GM19372 (cell line): ENCODE measurements at regions not wholly inside any gene's neighbourhood (a gene's known extent, or its start where the extent isn't known, plus 50 kb on each side); places are given as distances from the start of the nearest gene placed in this dataset.
"Not testable (repeated sequence)": the region's sequence is repeated elsewhere in the genome, so short reads cannot be mapped to it uniquely, and the experiment has no call there.

ENCODE experiments used
- ATAC-seq: cut with Tn5 transposase; IDR thresholded peaks from one replicate; pipeline ENCODE4 v1.9.1; 2021; ENCODE audit warnings: mild to moderate bottlenecking, low read depth, moderate library complexity; ENCODE audit not compliant: unreplicated experiment

DNA sequence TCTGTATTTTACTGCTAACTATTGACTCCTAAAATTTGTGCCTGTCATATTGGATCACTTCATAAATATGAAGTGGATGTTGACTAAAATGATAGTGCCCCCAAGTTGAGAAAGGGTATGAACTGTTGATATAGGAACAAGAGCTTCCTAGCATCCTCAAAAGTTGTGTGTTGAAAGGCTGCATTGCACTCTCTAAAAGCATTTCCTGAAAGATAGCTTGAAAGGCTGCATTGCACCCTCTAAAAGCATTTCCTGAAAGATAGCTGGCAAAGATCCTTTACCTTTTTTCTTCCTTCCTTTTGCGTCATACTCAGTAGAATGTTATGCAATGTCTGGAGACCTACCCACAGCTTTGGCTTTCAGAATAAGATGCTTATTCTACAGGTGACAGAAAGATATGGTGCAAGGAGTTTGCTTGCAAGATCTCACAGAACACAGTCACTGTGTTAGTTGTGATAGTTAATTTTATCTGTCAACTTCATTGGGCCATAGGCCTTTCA is 274.6 kb upstream of the GALNTL6 start:
- no peak for ATAC-seq

DNA sequence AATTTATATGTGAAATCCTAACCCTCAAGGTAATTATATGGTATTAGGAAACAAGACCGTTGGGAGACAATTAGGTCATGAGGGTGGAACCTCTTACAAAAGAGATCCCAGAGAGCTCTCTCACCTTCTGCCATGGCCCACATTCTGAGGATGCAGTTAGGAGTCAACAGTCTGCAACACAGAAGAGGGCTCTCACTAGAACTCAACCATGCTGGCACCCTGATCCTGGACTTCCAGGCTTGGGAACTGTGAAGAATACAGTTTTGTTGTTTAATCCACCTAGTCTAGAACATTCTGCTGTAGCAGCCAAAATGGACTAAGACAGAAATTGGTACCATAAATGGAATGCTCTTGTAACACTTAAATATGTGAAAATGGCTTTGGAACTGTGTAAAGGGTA is 278.8 kb upstream of the GALNTL6 start:
- ATAC-seq: no peak

DNA sequence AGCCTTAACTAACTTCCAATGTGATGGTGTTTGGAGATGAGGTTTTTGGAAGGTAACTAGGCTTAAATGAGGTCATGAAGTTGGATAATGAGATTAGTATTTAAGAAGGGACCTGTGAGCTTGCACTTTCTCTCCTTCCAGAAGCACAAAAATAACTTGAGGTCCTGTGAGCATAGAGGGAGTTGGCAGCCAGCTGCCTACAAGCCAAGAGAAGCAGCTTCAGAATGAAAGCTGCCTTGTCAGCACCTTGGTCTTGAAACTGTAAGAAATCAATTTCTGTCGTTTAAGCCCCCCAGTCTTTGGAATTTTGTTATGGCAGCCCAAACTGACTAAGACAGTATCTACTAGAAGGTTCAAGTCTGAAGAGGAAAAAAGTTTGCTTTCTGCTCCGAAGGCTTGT is 280.2 kb upstream of the GALNTL6 start:
- ATAC-seq: no peak

DNA sequence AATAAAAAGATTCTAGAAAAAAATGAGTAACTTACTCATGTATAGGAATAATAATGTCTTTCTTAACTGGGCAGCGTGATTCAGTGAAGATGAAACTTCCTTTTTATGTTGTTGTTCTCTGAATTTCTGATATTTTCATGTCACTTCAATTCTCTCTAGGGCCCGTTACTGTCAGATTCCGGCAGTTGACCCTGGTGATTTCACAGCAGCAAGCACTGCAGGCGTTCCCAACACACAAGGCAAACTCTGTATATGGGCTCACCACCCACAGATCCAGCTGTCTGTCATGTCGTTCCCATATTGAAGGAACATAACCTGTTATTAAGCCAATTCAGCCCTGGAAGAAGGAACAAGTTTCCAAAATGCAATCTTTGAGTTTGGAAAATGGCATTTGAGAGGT is 288.3 kb upstream of the GALNTL6 start:
- no peak for ATAC-seq

DNA sequence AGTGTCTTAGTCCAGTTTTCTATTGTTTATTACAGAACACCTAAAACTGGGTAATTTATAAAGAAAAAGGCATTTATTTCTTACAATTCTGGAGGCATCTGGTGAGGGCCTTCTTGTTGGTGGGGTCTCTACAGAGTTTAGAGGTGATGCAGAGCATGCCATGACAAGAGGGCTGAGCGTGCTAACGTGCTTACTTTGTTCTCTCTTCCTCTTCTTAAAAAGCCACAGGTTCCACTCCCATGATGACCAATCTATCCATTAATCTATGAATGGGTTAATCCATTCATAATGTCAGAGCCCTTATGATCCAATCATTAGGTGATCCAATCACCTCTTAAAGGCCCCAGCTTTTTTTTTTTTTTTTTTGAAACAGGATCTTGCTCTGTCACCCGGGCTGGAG is 291.5 kb upstream of the GALNTL6 start:
- ATAC-seq: no peak

DNA sequence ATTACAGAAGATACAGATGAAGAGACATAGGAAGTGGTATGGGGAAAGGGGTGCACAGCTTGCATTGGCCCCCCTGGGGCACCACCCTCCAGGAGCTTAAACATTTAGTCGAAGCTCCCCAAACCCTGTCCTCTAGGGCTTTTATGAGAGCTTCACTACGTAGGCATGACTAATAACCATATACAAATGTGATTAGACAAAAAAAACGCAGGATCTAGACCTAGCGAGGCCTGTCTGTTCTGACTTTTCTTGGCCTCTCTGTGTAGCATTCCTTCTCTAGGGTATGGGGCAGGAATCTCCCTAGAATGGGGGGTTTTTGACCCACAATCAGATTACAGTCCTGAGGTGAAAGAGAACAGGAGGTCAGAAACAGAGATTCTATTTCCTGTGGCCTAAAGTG is 293.7 kb upstream of the GALNTL6 start:
- ATAC-seq: no peak

DNA sequence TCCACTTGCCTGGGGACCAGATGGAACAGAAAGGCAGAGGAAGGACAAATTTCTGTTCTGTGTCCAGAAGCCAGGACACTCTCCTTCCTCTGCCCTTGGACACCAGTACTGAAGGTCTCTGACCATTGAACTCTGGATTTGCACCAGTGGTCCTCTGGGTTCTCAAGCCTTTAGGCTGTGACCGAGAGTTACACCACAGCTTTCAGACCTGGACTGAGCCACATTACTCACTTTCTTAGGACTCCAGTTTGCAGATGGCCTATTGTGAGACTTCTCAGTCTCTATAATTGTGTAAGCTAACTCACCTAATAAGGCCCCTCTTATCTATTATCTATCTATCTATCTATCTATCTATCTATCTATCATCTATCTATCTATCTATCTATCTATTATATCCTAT is 295.3 kb upstream of the GALNTL6 start:
- no peak for ATAC-seq

DNA sequence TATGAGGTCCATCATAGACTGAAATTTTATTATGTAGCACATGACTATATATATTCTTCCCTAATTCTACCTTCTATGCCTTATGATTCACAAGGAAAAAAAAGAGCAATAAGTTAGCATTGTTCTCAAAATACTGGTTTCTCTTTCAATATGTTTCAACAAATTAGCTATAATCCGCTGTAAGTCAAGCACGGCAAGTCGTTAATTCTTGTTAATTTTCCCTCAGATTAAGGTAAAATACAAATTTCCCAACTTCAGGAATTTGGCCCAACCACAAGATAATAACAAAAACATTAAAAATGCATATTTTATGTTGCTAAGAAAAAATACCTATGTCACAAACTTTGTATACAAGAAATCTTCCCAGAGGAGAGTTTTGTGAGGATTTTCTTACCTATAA is 296.5 kb upstream of the GALNTL6 start:
- ATAC-seq: no peak

DNA sequence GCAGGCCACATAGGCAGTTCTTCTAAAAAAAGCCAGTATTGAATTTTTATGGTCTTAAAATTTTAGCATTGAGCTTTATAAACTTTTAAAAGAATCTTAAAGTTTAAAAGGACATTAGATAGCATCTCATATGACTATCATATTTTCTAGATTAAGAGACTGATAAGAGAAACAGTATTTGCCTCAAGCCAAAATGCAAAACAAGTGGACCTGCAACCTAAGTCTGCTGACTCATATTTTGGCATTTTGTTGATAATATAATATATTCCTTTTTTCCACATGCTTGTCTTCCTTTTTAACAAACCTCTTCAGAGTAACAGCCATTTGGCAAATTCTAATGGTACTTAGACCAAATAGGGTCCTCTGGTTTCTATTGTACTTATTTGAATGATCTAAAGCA is 328.5 kb upstream of the GALNTL6 start:
- ATAC-seq: no peak

DNA sequence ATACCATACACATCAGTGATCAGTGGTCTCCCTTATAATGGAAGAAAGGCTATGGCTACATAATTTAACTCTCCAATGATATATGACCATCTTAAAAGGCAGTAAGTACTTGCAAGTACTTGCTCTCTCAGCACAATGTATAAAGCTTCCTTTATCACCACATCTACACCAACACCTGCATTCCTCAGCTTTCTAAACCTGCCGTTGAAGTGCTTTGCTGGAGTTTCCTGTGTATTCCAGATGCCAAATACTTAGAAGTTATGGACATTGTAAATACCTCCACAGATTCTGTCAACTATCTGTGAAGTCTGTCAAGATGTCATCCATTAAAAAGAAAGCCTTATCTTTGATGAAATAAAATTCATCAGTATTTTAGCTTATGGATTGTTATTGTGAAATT is 335.0 kb upstream of the GALNTL6 start:
- ATAC-seq: no peak

DNA sequence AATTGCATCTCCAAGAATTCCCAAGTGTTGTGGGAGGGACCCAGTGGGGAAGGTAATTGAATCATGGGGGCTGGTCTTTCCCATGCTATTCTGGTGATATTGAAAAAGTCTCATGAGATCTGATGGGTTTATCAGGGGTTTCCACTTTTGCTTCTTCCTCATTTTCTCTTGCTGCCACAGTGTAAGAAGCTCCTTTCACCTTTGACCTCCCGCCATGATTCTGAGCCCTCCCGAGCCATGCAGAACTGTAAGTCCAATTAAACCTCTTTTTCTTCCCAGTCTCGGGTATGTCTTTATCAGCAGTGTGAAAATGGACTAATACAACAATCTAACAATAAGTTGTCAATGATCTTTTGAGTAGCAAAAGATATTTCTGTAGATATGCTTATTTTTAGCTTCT is 338.1 kb upstream of the GALNTL6 start:
- not testable (repeated sequence) for ATAC-seq

DNA sequence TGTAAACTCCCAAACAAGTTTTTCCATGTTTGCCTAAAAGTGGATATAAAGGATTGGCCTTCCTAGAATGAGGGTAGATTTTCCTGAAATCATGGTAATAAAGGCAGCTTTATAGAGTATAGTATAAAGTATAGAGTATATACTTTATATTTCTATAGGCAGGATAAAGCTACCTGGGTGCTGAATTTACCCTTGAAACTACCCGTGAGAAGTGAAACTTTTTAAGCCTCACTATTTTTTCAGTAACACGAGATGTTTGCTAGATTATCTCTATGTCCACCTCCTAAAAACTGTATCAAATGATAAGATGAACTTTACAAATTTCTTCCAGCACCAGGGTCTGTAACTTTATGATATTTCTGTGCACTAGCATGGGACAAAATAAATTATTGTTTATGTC is 340.0 kb upstream of the GALNTL6 start:
- ATAC-seq: no peak

DNA sequence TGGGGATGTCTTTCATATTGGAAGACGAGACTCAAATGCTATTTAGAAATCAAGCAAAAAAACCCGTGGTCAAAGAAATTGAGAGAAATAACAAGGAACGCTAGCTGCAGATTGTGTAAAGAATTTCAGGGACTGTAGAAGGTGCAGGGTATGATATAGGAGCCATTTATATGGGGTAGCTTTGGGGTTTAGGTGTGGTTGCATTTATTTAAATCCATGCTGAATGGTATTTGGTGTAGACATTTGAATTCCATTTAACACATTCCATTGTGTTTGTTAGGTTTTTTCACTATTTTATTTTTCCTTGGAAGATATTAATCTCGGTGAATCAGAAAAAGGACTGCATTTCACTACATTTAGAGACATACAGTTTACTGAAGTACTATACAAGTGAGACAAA is 341.0 kb upstream of the GALNTL6 start:
- no peak for ATAC-seq

DNA sequence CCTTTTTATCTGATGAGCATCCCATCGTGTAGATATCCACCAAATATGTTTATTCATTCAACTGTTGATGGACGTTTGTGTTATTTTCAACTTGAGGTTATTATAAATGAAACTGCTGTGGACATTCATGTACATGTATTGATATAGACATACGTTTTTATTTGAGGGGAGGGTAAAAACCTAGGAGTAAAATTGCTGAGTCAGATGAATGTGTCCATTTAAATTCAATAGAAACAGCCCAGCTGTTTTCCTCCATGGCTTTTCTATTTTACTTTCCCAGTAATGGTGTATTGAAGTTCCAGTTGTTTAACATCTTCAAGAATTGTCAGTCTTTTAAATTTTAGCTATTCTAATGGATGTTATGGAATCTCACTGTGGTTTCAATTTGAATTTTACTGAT is 348.7 kb upstream of the GALNTL6 start:
- ATAC-seq: no peak

DNA sequence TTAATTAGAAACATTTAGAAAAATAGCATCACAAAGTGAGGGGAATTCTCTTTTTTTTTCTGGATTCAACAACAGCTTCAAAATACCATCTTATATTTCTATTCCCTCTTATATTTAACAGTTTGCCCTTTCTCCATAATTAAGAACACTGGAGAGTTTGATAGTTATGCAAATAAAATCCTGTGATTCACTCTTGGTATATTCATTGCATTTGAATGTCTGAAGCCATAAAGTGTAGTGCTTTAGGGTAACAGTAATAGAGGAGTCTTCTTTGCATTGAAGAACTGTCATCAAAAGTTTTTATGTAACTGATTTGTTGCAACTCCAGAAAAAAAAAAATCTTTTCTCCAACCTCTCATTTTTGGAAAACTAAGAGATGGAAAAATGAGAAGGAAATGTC is 352.0 kb upstream of the GALNTL6 start:
- ATAC-seq: no peak

DNA sequence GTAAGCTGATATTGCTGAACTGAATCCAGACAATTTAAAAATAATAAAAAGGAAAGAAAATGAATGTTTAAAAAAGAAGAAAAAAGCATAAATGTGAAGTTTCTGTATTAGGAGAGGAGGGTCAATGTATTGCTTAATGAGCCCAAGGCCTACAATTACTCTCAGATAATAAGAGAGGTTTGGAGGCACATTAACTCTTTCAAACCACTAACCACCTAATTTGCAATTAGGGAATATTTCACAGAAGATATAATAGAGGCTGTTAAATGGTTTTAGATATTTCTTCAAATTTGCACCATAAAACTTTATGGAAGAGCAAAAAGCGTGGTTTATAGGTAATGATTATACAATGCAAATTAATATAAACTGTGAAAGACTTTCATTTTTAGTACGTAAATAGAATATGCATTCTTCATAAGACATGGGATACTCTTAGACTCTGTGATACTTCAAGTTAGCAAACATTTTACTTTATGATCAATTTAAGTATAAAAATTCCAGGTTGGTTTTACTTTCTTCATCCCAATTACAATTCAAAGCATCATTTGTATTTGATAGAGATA is 364.2 kb upstream of the GALNTL6 start:
- no peak for ATAC-seq

DNA sequence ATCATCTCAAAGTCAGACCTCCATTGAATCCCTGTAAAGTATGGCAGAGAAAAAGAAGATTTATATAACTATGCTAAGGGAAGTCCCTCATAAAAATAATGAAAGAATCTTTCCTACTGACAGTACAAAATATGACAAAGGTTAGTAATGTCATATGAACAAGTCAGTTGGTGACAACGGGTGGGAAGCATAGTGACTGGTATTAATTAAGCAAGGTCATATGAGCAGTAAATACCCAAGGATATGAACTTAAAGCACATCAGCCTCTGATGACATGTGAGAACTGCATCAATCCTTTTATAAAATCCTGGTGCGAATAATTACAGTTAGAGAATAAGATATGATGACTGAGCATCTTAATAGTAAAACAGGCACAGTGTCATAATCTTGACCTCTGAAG is 364.8 kb upstream of the GALNTL6 start:
- ATAC-seq: no peak

DNA sequence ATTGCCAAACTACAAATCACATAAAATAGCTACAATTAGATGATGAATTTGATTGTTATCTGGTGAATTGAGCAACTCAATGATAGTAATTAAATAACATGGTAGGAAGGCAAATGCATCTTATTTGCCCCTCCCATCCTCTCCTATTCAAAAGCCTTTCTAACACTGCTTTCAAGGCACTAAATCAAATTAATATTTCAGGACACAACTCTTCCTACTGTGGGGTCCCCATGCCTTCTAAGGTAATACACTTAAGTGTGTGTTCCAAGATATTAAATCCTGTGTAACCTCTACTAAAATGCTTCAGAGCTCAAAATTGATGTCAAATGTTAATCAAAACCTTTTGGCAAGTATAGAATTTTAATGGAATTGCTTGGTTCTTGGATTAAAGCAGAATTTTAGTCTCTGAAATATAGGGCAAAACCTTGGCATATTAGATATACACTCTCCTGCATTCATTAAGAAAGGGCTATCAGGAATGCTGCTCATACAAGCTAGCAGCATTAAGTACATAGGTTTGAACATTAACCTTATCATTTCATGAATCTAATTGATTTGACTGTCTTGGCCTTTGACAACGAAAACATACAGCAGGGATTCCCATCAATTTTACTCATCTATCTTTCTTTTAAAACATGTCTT is 371.8 kb upstream of the GALNTL6 start:
- no peak for ATAC-seq

DNA sequence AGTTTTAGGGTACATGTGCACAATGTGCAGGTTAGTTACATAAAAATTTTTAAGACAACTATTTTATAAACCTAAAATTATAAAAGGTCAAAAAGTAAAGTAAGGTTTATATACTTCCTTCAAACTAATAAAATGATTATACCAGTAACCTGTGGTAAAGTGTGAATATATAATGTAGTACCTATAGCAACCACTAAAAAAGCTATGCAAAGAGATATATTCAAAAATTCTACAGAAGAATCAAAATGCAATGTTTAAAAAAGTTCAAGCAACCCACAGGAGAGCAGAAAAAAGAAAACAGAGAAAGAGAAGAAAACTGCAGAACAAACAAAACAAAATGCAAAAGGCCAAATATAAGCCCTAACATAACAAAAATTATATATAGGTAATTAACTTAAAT is 379.5 kb upstream of the GALNTL6 start:
- no peak for ATAC-seq

DNA sequence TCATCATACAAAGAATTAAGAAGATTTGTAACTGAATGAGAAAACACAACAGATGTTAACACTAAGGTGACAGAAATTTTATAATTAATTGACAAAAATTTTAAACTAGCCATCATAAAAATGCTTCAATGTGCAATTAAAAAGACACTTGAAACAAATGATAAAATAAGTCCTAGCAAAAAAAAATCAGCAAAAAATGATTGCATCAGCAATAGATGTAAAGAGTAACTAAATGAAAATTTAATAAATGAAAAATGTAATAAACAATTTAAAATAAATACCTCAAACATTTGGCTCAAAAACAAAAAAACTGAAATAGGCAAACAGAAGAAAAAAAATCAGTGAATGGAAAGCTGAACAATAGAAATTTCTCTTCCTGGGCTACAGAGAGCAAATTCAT is 380.7 kb upstream of the GALNTL6 start:
- ATAC-seq: no peak

DNA sequence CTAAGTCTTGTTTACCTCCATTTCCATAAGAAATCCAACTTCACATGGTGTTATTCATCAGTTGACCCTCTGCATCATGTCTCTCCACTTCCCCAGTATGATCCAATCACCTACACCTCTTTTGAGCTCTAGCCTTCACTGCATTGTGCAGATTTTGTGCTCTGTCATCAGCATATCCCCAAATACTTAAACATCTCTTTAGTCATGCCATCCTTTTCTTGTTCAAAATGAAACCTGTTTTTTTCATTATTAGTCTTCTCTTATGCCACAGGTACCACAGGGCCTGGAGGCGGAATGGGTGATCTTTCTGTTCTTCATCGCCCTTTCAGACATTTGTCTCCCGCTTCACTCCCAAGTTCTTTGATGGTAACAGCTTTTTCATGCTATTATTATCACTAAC is 382.7 kb upstream of the GALNTL6 start:
- ATAC-seq: no peak

DNA sequence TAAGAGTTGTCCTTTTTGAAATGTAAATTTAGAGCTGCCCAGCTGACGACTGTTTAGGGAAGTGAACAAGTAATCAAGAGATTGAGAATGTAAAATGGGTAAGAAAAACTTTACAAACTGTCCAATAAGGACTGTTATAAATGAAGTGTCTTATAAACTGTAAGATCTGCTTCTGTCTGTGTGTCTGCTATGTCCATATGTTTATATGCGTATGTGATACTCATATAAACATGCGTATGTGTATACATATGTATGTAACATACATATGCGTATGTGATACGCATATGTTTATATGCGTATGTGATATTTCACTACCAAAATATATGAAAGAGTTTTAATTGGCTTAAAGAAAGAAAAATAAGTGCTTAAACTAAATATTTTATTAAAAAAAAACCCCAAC is 416.0 kb upstream of the GALNTL6 start:
- no peak for ATAC-seq

DNA sequence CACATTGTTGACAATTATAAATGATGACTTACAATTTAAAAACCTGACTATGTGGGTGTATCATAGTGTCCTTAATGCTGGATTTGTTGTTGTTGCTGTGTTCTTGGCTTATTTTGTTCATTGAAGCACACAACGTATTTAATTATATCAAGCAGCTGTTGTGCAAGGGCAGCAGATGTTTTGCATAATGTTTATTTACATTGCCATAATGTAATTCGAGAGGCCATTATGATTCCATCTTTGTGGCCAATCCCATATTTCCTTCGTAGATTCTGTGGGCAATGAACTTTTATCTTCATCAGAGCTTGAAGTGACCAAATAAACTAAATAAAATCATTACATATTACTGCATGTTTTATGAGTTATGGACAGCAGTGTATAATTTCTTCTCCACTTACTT is 422.6 kb upstream of the GALNTL6 start:
- ATAC-seq: no peak
